Glutamatergic neuron (in vitro differentiated cells): ENCODE measurements at regions not wholly inside any gene's neighbourhood (a gene's known extent, or its start where the extent isn't known, plus 50 kb on each side); places are given as distances from the start of the nearest gene placed in this dataset.

ENCODE experiments used
- DNase-seq: peaks from one replicate; pipeline ENCODE4 v3.0.0; 2022
- H3K27ac Mint-ChIP-seq: one replicate; pipeline ENCODE4 v1.8.0; 2020; ENCODE audit warnings: mild to moderate bottlenecking, mixed read lengths, inconsistent platforms; ENCODE audit not compliant: unreplicated experiment
- H3K27me3 Mint-ChIP-seq: one replicate; pipeline ENCODE4 v1.8.0; 2020; ENCODE audit warnings: mild to moderate bottlenecking, moderate library complexity, mixed read lengths, inconsistent platforms; ENCODE audit not compliant: unreplicated experiment
- H3K36me3 Mint-ChIP-seq: one replicate; pipeline ENCODE4 v1.8.0; 2020; ENCODE audit warnings: mild to moderate bottlenecking, mixed read lengths, inconsistent platforms; ENCODE audit not compliant: unreplicated experiment
- H3K4me1 Mint-ChIP-seq: one replicate; pipeline ENCODE4 v1.8.0; 2020; ENCODE audit warnings: mild to moderate bottlenecking, low read depth, mixed read lengths, inconsistent platforms; ENCODE audit not compliant: unreplicated experiment
- H3K4me3 Mint-ChIP-seq: one replicate; pipeline ENCODE4 v1.8.0; 2020; ENCODE audit warnings: mild to moderate bottlenecking, mixed read lengths, inconsistent platforms; ENCODE audit not compliant: unreplicated experiment
- H3K9me3 Mint-ChIP-seq: one replicate; pipeline ENCODE4 v1.8.0; 2020; ENCODE audit warnings: mild to moderate bottlenecking, moderate library complexity, mixed read lengths, inconsistent platforms; ENCODE audit not compliant: unreplicated experiment
- TF ChIP-seq, protein P1 (sequence below): fragments of 200-600 bp; sonication (generic); IDR thresholded peaks from one replicate; pipeline ENCODE4 v1.5.0; 2021; ENCODE audit not compliant: partially characterized antibody, unreplicated experiment

- peaks cover 9% of the 10 kb centered on the region for H3K27me3 Mint-ChIP-seq
- no peak overlapping the region for H3K4me3 Mint-ChIP-seq
- no peak for DNase-seq
- H3K4me1 Mint-ChIP-seq, result peaks cover 27% of the 10 kb centered on the region
- TF ChIP-seq, protein P1, sequence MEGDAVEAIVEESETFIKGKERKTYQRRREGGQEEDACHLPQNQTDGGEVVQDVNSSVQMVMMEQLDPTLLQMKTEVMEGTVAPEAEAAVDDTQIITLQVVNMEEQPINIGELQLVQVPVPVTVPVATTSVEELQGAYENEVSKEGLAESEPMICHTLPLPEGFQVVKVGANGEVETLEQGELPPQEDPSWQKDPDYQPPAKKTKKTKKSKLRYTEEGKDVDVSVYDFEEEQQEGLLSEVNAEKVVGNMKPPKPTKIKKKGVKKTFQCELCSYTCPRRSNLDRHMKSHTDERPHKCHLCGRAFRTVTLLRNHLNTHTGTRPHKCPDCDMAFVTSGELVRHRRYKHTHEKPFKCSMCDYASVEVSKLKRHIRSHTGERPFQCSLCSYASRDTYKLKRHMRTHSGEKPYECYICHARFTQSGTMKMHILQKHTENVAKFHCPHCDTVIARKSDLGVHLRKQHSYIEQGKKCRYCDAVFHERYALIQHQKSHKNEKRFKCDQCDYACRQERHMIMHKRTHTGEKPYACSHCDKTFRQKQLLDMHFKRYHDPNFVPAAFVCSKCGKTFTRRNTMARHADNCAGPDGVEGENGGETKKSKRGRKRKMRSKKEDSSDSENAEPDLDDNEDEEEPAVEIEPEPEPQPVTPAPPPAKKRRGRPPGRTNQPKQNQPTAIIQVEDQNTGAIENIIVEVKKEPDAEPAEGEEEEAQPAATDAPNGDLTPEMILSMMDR, result no peak
- no peaks in the 10 kb centered on the region for H3K36me3 Mint-ChIP-seq
- H3K27ac Mint-ChIP-seq, result no peak overlapping the region
- peaks cover 14% of the 10 kb centered on the region for H3K9me3 Mint-ChIP-seq
Observed at GRCh38 chr16:85165781-85166180, 53.5 kb upstream of the CIBAR2 start.

DNA sequence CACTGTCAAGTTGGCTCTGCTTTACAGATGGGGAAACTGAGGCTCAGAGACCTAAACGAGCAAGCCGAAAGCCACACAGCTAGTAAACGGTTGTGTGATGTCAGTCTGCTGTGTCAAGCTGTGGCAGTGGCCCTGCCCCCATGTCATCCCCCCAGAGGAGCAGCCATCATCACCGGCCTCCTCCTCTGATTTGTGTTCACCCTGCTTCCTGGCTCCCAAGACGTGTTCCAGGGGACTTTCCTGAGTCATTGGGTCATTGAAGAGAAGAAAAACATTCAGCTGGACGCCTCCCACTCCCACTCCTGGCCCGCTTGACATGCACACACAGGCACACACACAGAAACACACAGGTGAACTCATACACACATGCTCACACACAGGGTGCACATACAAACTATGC lies 54.0 kb upstream of the CIBAR2 start:
- peaks cover 28% of the 10 kb centered on the region for H3K4me1 Mint-ChIP-seq
- H3K27ac Mint-ChIP-seq, result no peak overlapping the region
- TF ChIP-seq, protein P1, result no peak
- peaks cover 14% of the 10 kb centered on the region for H3K9me3 Mint-ChIP-seq
- peak overlapping the region; percentile 74 for H3K4me3 Mint-ChIP-seq
- DNase-seq, result no peak
- H3K36me3 Mint-ChIP-seq, result no peaks in the 10 kb centered on the region
- H3K27me3 Mint-ChIP-seq, result peaks cover 9% of the 10 kb centered on the region

GRCh38 chr16:85166699-85167588 lies 54.7 kb upstream of the CIBAR2 start:
- TF ChIP-seq, protein P1, result no peak
- Mint-ChIP-seq H3K4me1 (peaks cover 35% of the 10 kb centered on the region), H3K27ac (peak overlapping the region; percentile 80), H3K27me3 (peaks cover 11% of the 10 kb centered on the region), H3K9me3 (peaks cover 19% of the 10 kb centered on the region), H3K36me3 (no peaks in the 10 kb centered on the region), H3K4me3 (peak overlapping the region; percentile 74)
- DNase-seq, result peak; percentile 64

DNA sequence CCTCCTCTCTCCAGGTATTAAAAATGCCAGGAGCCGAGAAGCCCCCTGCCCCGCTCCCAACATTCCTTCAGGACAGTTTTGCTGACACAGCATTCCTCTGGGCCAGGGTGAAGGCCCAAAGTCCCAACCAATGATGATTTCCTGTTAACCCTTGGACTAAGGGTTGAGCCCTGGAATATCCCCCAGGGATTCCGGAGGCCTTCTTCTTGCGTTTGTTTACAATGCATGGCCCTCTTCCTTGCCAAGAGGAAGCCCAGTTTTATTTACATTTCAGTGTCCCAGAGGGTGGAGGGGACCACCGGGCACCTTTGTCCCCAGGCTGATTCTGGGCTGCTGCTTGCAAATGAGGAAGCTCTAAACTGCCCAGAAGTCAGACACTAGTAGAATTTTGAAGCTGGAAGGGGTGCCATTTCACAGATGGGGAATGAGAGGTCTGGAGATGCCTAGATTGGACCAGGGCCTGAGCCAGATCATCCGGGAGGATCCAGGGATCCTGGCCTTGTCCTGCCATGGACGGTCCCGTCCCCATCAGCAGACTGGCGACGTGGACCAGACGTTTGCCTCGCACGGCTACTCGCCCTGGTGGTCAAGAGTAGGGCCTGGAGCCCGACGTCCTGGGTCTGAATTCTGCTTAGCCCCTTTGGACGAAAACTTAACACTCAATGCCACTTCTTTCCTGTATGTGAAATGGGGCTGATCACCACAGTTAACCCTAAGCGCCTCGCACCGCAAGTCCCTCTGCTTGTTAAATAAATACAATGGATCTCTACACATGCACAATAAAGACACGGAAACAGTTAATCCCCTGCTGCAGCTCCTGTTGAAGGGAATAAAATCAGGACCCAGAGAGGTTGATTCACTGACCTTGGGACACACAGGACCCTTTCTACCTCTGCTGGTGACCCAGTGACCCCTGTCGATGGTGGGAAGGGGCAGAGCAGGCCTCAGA lies 55.6 kb upstream of the CIBAR2 start:
- Mint-ChIP-seq H3K9me3 (peaks cover 26% of the 10 kb centered on the region), H3K4me1 (peaks cover 35% of the 10 kb centered on the region), H3K27ac (peak overlapping the region; percentile 80), H3K36me3 (no peaks in the 10 kb centered on the region), H3K27me3 (peaks cover 8% of the 10 kb centered on the region), H3K4me3 (peak overlapping the region; percentile 70)
- no peak for DNase-seq
- TF ChIP-seq, protein P1, result no peak
